ENCODE measurements at regions not wholly inside any gene's neighbourhood (a gene's known extent, or its start where the extent isn't known, plus 50 kb on each side); places are given as distances from the start of the nearest gene placed in this dataset.

- TF ChIP-seq, protein P1, sequence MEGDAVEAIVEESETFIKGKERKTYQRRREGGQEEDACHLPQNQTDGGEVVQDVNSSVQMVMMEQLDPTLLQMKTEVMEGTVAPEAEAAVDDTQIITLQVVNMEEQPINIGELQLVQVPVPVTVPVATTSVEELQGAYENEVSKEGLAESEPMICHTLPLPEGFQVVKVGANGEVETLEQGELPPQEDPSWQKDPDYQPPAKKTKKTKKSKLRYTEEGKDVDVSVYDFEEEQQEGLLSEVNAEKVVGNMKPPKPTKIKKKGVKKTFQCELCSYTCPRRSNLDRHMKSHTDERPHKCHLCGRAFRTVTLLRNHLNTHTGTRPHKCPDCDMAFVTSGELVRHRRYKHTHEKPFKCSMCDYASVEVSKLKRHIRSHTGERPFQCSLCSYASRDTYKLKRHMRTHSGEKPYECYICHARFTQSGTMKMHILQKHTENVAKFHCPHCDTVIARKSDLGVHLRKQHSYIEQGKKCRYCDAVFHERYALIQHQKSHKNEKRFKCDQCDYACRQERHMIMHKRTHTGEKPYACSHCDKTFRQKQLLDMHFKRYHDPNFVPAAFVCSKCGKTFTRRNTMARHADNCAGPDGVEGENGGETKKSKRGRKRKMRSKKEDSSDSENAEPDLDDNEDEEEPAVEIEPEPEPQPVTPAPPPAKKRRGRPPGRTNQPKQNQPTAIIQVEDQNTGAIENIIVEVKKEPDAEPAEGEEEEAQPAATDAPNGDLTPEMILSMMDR (IDR thresholded peaks at IDR 0.05) = no peak
- TF ChIP-seq POLR2A (IDR thresholded peaks at IDR 0.05) = no peak
Observed at GRCh38 chr11:13784441-13784840, 116.0 kb downstream of the FAR1 start.

All from uterus (tissue), 2 donors.